Subcutaneous abdominal adipose tissue (tissue), 5 donors: ENCODE measurements at regions not wholly inside any gene's neighbourhood (a gene's known extent, or its start where the extent isn't known, plus 50 kb on each side); places are given as distances from the start of the nearest gene placed in this dataset.
"Not testable (repeated sequence)": the region's sequence is repeated elsewhere in the genome, so short reads cannot be mapped to it uniquely, and the experiment has no call there.

Experiments
- H3K27ac ChIP-seq: one replicate; pipeline ENCODE4 v1.7.0; 2013; ENCODE audit warnings: low read depth, mild to moderate bottlenecking, inconsistent platforms, low read length, moderate library complexity
- H3K27me3 ChIP-seq, 5 donors: one replicate each; pipeline ENCODE4 v1.7.0; 2013; ENCODE audit warnings: low read length in 5 of 5, inconsistent platforms in 1 of 5; ENCODE audit not compliant: control insufficient read depth in 5 of 5, insufficient read depth in 4 of 5
- H3K36me3 ChIP-seq, 5 donors: one replicate each; pipeline ENCODE4 v1.7.0; 2013; ENCODE audit warnings: low read length in 5 of 5; ENCODE audit not compliant: control insufficient read depth in 5 of 5, insufficient read depth in 5 of 5
- H3K4me1 ChIP-seq, 5 donors: one replicate each; pipeline ENCODE4 v1.7.0; 2013; ENCODE audit warnings: low read length in 5 of 5, mild to moderate bottlenecking in 3 of 5, moderate library complexity in 1 of 5; ENCODE audit not compliant: control insufficient read depth in 5 of 5, insufficient read depth in 5 of 5
- H3K4me3 ChIP-seq, 5 donors: one replicate each; pipeline ENCODE4 v1.7.0; 2013; ENCODE audit warnings: low read length in 5 of 5, low read depth in 1 of 5
- H3K9ac ChIP-seq, 5 donors: one replicate each; pipeline ENCODE4 v1.7.0; 2013; ENCODE audit warnings: low read length in 5 of 5, mild to moderate bottlenecking in 4 of 5, moderate library complexity in 3 of 5
- H3K9me3 ChIP-seq, 5 donors: one replicate each; pipeline ENCODE4 v1.7.0; 2013; ENCODE audit warnings: low read length in 5 of 5; ENCODE audit not compliant: control insufficient read depth in 5 of 5
- donor health status: healthy.
- donor health status: healthy.
- donor health status: healthy.
- donor health status: healthy.
- donor health status: healthy.

DNA sequence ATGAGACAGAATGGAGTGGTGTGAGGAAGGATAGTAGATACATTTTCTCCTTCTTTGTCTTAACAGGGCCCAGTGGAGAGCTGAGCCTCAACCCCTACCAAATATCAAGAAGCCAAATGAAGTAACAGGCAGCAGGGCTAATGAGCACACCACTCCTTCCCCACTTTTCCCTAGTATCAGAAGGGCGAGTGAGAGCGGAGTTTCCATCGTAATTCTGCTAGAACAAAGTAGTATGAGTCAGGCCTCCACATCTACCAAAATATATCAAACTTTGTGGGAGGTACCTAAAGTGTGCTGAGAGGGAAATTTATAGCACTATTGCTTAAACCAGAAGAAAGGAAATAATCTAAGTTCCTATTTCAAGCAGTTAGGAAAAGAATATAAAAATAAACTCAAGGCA, 769.0 kb upstream of the RGMB start:
- peaks cover 0 to 5% (median 0%) of the 10 kb centered on the region in 5 donors for H3K9me3 ChIP-seq
- H3K36me3 ChIP-seq: no peaks in the 10 kb centered on the region
- H3K27me3 ChIP-seq: no peaks in the 10 kb centered on the region
- H3K4me3 ChIP-seq: no peak overlapping the region
- no peak overlapping the region for H3K27ac ChIP-seq
- H3K9ac ChIP-seq: no peak overlapping the region
- peaks cover 0 to 2% (median 0%) of the 10 kb centered on the region in 5 donors for H3K4me1 ChIP-seq

DNA sequence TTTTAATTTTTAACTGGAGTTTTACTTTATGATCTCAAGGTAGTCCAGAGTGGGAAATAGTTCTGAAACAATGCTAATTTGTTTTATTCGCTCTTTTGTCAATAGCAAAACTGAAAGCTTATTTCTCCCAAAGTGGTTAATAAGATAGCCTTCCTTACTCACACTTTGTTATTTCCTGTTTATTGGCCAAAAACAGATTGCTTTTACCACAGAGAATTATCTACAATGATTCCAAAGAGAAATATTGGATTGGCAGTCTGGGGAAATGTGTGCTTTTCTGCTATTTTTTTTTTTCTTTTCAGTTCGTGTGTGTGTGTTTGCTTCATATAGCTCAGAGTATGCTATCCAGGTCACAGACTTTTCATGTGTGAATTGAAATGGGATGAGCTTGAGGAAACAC, 756.7 kb upstream of the RGMB start:
- Histone ChIP-seq H3K27ac (no peak overlapping the region), H3K27me3 (no peaks in the 10 kb centered on the region), H3K4me3 (peak overlapping the region in 2 of 5 donors; percentile 27 to 28), H3K9ac (no peak overlapping the region), H3K9me3 (peaks cover 0 to 3% (median 0%) of the 10 kb centered on the region in 5 donors), H3K36me3 (no peaks in the 10 kb centered on the region), H3K4me1 (peaks cover 0 to 3% (median 0%) of the 10 kb centered on the region in 5 donors)

DNA sequence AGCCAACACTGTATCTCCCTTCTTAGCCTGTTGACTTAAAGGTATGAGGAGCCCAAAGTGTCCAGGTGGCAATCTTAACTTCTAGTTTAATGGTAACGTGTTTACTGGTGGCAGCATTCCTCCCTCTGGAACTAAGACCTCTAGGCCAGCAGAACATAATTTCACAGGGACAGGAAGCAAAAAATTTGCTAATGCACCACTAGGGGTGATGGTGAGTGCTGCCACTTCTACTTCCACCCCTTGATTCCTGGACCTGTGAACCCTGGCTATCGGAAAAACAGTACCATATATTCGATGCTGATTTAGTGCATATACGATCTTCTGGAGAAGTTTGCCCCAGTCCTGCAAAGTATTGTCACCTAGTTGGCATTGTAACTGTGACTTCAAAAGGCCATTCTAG, 743.2 kb upstream of the RGMB start:
- H3K36me3 ChIP-seq, H3K9ac ChIP-seq, H3K9me3 ChIP-seq, H3K27ac ChIP-seq, H3K27me3 ChIP-seq, H3K4me3 ChIP-seq, H3K4me1 ChIP-seq: not testable (repeated sequence)

GRCh38 chr5:98031036-98031435, 742.4 kb upstream of the RGMB start:
- not testable (repeated sequence) for H3K4me3 ChIP-seq, H3K4me1 ChIP-seq, H3K27ac ChIP-seq, H3K9ac ChIP-seq, H3K27me3 ChIP-seq, H3K9me3 ChIP-seq, H3K36me3 ChIP-seq

DNA sequence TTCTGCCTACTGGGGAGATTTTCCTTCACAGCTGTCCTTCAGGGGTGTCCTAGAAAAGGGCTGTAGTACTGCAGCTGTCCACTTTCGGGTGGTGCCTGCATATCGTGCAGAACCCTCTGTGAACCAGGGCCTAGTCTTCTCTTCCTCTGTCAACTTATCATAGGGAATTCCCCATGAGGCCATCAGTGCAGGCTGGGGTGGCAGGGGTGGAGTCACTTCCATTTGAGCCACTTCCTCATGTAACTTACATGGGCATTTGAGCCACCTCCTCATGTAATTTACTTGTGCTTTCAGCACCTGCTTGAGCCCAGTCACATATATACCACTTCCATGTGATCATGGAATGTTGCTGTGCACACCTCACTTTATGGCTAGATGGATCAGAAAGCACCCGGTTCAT, 742.0 kb upstream of the RGMB start:
- H3K27ac ChIP-seq: no peak overlapping the region
- H3K27me3 ChIP-seq: no peaks in the 10 kb centered on the region
- no peaks in the 10 kb centered on the region for H3K4me1 ChIP-seq
- no peak overlapping the region for H3K9ac ChIP-seq
- H3K4me3 ChIP-seq: no peak overlapping the region
- H3K9me3 ChIP-seq: no peaks in the 10 kb centered on the region
- H3K36me3 ChIP-seq: no peaks in the 10 kb centered on the region

- Histone ChIP-seq H3K9me3 (no peaks in the 10 kb centered on the region), H3K27ac (no peak overlapping the region), H3K4me1 (no peaks in the 10 kb centered on the region), H3K36me3 (no peaks in the 10 kb centered on the region), H3K4me3 (no peak overlapping the region), H3K27me3 (no peaks in the 10 kb centered on the region), H3K9ac (no peak overlapping the region)
Observed at GRCh38 chr5:98031926-98032325, 741.5 kb upstream of the RGMB start.

GRCh38 chr5:98041661-98042060, 731.8 kb upstream of the RGMB start:
- no peak overlapping the region for H3K4me3 ChIP-seq
- H3K36me3 ChIP-seq: no peaks in the 10 kb centered on the region
- H3K27ac ChIP-seq: no peak overlapping the region
- no peaks in the 10 kb centered on the region for H3K4me1 ChIP-seq
- no peaks in the 10 kb centered on the region for H3K27me3 ChIP-seq
- H3K9me3 ChIP-seq: no peaks in the 10 kb centered on the region
- no peak overlapping the region for H3K9ac ChIP-seq

DNA sequence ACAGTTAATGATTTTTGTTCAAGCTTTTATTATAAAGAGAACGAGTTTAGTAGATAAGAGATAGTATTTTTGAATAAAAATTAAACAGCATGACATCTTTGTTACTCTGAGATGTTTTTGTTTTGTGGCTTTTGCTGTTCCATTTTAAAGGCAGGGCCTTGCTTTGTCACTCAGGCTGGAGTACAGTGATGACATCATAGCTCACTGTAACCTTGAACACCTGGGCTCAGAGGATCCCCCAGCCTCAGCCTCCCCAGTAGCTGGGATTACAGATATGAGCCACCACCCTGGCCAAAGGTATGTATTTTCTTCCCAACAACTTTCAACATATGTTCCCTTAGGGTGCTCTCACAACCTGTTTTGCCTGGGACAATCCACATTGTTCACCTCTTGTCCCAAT, 730.9 kb upstream of the RGMB start:
- no peak overlapping the region for H3K4me3 ChIP-seq

GRCh38 chr5:98042961-98043360, 730.5 kb upstream of the RGMB start:
- no peaks in the 10 kb centered on the region for H3K9me3 ChIP-seq
- H3K4me1 ChIP-seq: no peaks in the 10 kb centered on the region
- no peaks in the 10 kb centered on the region for H3K27me3 ChIP-seq
- H3K36me3 ChIP-seq: no peaks in the 10 kb centered on the region
- no peak overlapping the region for H3K27ac ChIP-seq
- no peak overlapping the region for H3K9ac ChIP-seq
- no peak overlapping the region for H3K4me3 ChIP-seq

More for the DNA sequence above, 730.9 kb upstream of the RGMB start:
- Histone ChIP-seq H3K27me3 (no peaks in the 10 kb centered on the region), H3K36me3 (no peaks in the 10 kb centered on the region), H3K27ac (no peak overlapping the region), H3K9ac (no peak overlapping the region), H3K4me1 (no peaks in the 10 kb centered on the region), H3K9me3 (no peaks in the 10 kb centered on the region)

GRCh38 chr5:98050583-98050982, 722.9 kb upstream of the RGMB start:
- H3K9me3 ChIP-seq: peaks cover 0 to 2% (median 0%) of the 10 kb centered on the region in 5 donors
- H3K4me3 ChIP-seq: no peak overlapping the region
- no peaks in the 10 kb centered on the region for H3K36me3 ChIP-seq
- no peaks in the 10 kb centered on the region for H3K27me3 ChIP-seq
- no peaks in the 10 kb centered on the region for H3K4me1 ChIP-seq
- H3K27ac ChIP-seq: no peak overlapping the region
- no peak overlapping the region for H3K9ac ChIP-seq

DNA sequence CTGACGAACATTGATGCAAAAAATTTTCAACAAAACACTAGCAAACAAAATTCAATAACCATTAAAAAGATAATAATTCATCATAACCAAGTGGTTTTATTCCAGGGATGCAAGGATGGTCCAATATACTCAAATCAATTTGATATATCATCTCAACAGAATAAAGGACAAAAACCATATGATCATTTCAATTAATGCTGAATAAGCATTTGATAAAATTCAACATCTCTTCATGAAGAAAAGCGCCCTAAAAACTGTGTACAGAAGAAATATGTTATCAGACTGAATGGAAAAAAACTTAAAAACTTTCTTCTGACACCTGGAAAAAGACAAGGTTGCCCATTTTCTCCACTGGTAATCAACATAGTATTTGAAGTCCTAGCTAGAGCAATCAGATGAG, 720.3 kb upstream of the RGMB start:
- no peak overlapping the region for H3K9ac ChIP-seq
- no peak overlapping the region for H3K27ac ChIP-seq
- H3K9me3 ChIP-seq: peaks cover 0 to 2% (median 0%) of the 10 kb centered on the region in 5 donors
- H3K4me1 ChIP-seq: no peaks in the 10 kb centered on the region
- H3K27me3 ChIP-seq: no peaks in the 10 kb centered on the region
- no peak overlapping the region for H3K4me3 ChIP-seq
- H3K36me3 ChIP-seq: no peaks in the 10 kb centered on the region
